HepG2 (cell line): ENCODE measurements at regions not wholly inside any gene's neighbourhood (a gene's known extent, or its start where the extent isn't known, plus 50 kb on each side); places are given as distances from the start of the nearest gene placed in this dataset.

ENCODE experiments used
- ATF7 ChIP-seq, 2 experiments: fragments of 450-650 bp in 1 of 2; sonication (generic) in 1 of 2; formaldehyde crosslinking in 1 of 2; IDR thresholded peaks; 2 replicates each; pipeline versions ENCODE4 v1.4.0 to v1.6.1; 2016 to 2020; ENCODE audit warnings: antibody characterized with exemption in 1 of 2, mild to moderate bottlenecking in 1 of 2, missing genetic modification reagents in 1 of 2
- CBX5 ChIP-seq: sonication (generic); formaldehyde crosslinking; IDR thresholded peaks from 2 replicates; pipeline ENCODE4 v1.4.0; 2020; ENCODE audit warnings: missing genetic modification reagents, borderline replicate concordance
- FOXA1 ChIP-seq, 2 experiments: fragments of 450-650 bp in 1 of 2; sonication (generic) in 1 of 2; formaldehyde crosslinking in 1 of 2; IDR thresholded peaks; 2 replicates each; pipeline versions ENCODE4 v1.4.0 to v1.6.1; 2016 to 2020; ENCODE audit warnings: missing genetic modification reagents in 1 of 2
- FOXJ3 ChIP-seq: sonication (generic); formaldehyde crosslinking; IDR thresholded peaks from 2 replicates; pipeline ENCODE4 v1.4.0; 2020; ENCODE audit warnings: missing genetic modification reagents, mild to moderate bottlenecking, borderline replicate concordance
- GTF2F1 ChIP-seq: fragments of 150-350 bp; IDR thresholded peaks from 2 replicates; pipeline ENCODE4 v1.6.1; 2014; ENCODE audit warnings: low read length
- HDAC6 ChIP-seq: fragments of 200-600 bp; sonication (generic); IDR thresholded peaks from 2 replicates; pipeline ENCODE4 v1.7.0; 2017; ENCODE audit warnings: mild to moderate bottlenecking, antibody characterized with exemption, low read length, low read depth
- HHEX ChIP-seq: IDR thresholded peaks from 2 replicates; pipeline ENCODE4 v1.6.1; 2016; ENCODE audit warnings: control low read depth
- HNRNPLL ChIP-seq: fragments of 200-400 bp; formaldehyde crosslinking; IDR thresholded peaks from 2 replicates; pipeline ENCODE4 v1.6.1; 2017; ENCODE audit warnings: mild to moderate bottlenecking, low read depth, low read length; ENCODE audit not compliant: poor library complexity, severe bottlenecking
- IRF1 ChIP-seq: sonication (generic); formaldehyde crosslinking; IDR thresholded peaks from 2 replicates; pipeline ENCODE4 v1.4.0; 2020; ENCODE audit warnings: low read depth, mild to moderate bottlenecking, missing genetic modification reagents
- MEIS2 ChIP-seq: sonication (generic); formaldehyde crosslinking; IDR thresholded peaks from 2 replicates; pipeline ENCODE4 v1.9.0; 2021; ENCODE audit warnings: mild to moderate bottlenecking, missing genetic modification reagents
- NRL ChIP-seq: sonication (generic); formaldehyde crosslinking; IDR thresholded peaks from 2 replicates; pipeline ENCODE4 v1.5.0; 2020; ENCODE audit warnings: missing genetic modification reagents, mild to moderate bottlenecking, moderate library complexity, borderline replicate concordance
- ONECUT2 ChIP-seq: sonication (generic); formaldehyde crosslinking; IDR thresholded peaks from 2 replicates; pipeline ENCODE4 v1.4.0; 2020; ENCODE audit warnings: missing genetic modification reagents
- PAXIP1 ChIP-seq: sonication (generic); formaldehyde crosslinking; conservative IDR thresholded peaks from 2 replicates; pipeline ENCODE4 v1.4.0; 2020; ENCODE audit warnings: mild to moderate bottlenecking, missing genetic modification reagents, moderate library complexity
- PRMT3 ChIP-seq: sonication (generic); formaldehyde crosslinking; IDR thresholded peaks from 2 replicates; pipeline ENCODE4 v1.8.1; 2022; ENCODE audit warnings: low read depth, mild to moderate bottlenecking, moderate library complexity, missing genetic modification reagents, borderline replicate concordance
- RBFOX2 ChIP-seq: fragments of 200-400 bp; formaldehyde crosslinking; IDR thresholded peaks from 2 replicates; pipeline ENCODE4 v1.6.1; 2017; ENCODE audit warnings: low read depth, mild to moderate bottlenecking, low read length
- RCOR2 ChIP-seq: IDR thresholded peaks from 2 replicates; pipeline ENCODE4 v1.6.1; 2016; ENCODE audit warnings: missing biosample characterization, missing genetic modification reagents
- SALL2 ChIP-seq: sonication (generic); formaldehyde crosslinking; IDR thresholded peaks from 2 replicates; pipeline ENCODE4 v1.8.1; 2023; ENCODE audit warnings: mild to moderate bottlenecking, missing genetic modification reagents, inconsistent platforms
- TCF7 ChIP-seq: sonication (generic); IDR thresholded peaks from 2 replicates; pipeline ENCODE4 v1.6.1; 2016; ENCODE audit warnings: antibody characterized with exemption, low read depth
- ZBTB42 ChIP-seq: sonication (generic); formaldehyde crosslinking; IDR thresholded peaks from 2 replicates; pipeline ENCODE4 v1.5.0; 2020; ENCODE audit warnings: mild to moderate bottlenecking, missing genetic modification reagents
- ZKSCAN8 ChIP-seq: IDR thresholded peaks from 2 replicates; pipeline ENCODE4 v1.6.1; 2016; ENCODE audit warnings: borderline replicate concordance, missing genetic modification reagents, missing compliant biosample characterization
- ZNF3 ChIP-seq: IDR thresholded peaks from 2 replicates; pipeline ENCODE4 v1.7.0; 2017; ENCODE audit warnings: inconsistent platforms
- ZNF441 ChIP-seq: sonication (generic); formaldehyde crosslinking; IDR thresholded peaks from 2 replicates; pipeline ENCODE4 v1.7.0; 2021; ENCODE audit warnings: missing genetic modification reagents, borderline replicate concordance
- ZNF446 ChIP-seq: sonication (generic); formaldehyde crosslinking; IDR thresholded peaks from 2 replicates; pipeline ENCODE4 v1.5.0; 2020; ENCODE audit warnings: mild to moderate bottlenecking, missing genetic modification reagents
- ZNF496 ChIP-seq: sonication (generic); formaldehyde crosslinking; IDR thresholded peaks from 2 replicates; pipeline ENCODE4 v1.8.1; 2023; ENCODE audit warnings: mild to moderate bottlenecking, moderate library complexity, missing genetic modification reagents; ENCODE audit not compliant: insufficient replicate concordance
- ZNF558 ChIP-seq: sonication (generic); formaldehyde crosslinking; IDR thresholded peaks from 2 replicates; pipeline ENCODE4 v1.9.0; 2022; ENCODE audit warnings: mild to moderate bottlenecking, missing genetic modification reagents, borderline replicate concordance
- ZNF572 ChIP-seq: sonication (generic); formaldehyde crosslinking; IDR thresholded peaks from 2 replicates; pipeline ENCODE4 v1.5.1; 2020; ENCODE audit warnings: mild to moderate bottlenecking, missing genetic modification reagents
- ZNF619 ChIP-seq: sonication (generic); formaldehyde crosslinking; IDR thresholded peaks from 2 replicates; pipeline ENCODE4 v1.4.0; 2020; ENCODE audit warnings: mild to moderate bottlenecking, missing genetic modification reagents
- ZNF703 ChIP-seq: sonication (generic); formaldehyde crosslinking; IDR thresholded peaks from 2 replicates; pipeline ENCODE4 v1.5.1; 2020; ENCODE audit warnings: missing genetic modification reagents, mild to moderate bottlenecking, moderate library complexity, borderline replicate concordance
- ZNF766 ChIP-seq: sonication (generic); formaldehyde crosslinking; IDR thresholded peaks from 2 replicates; pipeline ENCODE4 v1.5.0; 2020; ENCODE audit warnings: missing genetic modification reagents, borderline replicate concordance

- TF ChIP-seq ZNF441 (CRISPR knock-in tag) (no peak), ZNF766 (CRISPR knock-in tag) (peak; percentile 69; the same call in 1 of the 2 replicates), NRL (CRISPR knock-in tag) (no peak), MEIS2 (CRISPR knock-in tag) (no peak), CBX5 (CRISPR knock-in tag) (no peak), FOXA1 (IDR thresholded peaks at IDR 0.05) (no peak), FOXA1 (CRISPR knock-in tag; IDR thresholded peaks at IDR 0.05) (peak; percentile 37; the same call in 1 of the 2 replicates), ZNF558 (CRISPR knock-in tag) (no peak), ZNF446 (CRISPR knock-in tag) (no peak), ZNF572 (CRISPR knock-in tag) (no peak), RCOR2 (CRISPR knock-in tag) (no peak), ZKSCAN8 (no peak), ZNF496 (CRISPR knock-in tag) (no peak), HNRNPLL (no peak), ZNF3 (CRISPR knock-in tag) (no peak), ONECUT2 (CRISPR knock-in tag) (no peak), GTF2F1 (no peak), FOXJ3 (CRISPR knock-in tag) (no peak), ZNF619 (CRISPR knock-in tag) (no peak), HDAC6 (no peak), ATF7 (IDR thresholded peaks at IDR 0.05) (no peak), ATF7 (CRISPR knock-in tag; IDR thresholded peaks at IDR 0.05) (no peak), RBFOX2 (no peak), PAXIP1 (CRISPR knock-in tag) (peak; percentile 33), SALL2 (CRISPR knock-in tag) (no peak), TCF7 (no peak), ZNF703 (no peak), HHEX (peak; percentile 87), IRF1 (CRISPR knock-in tag) (no peak), PRMT3 (no peak), ZBTB42 (CRISPR knock-in tag) (no peak)
Measured at GRCh38 chr16:64478252-64478906, 643.5 kb downstream of the CDH11 start (continued).
